Gastroesophageal sphincter (tissue), 4 donors: ENCODE measurements at regions not wholly inside any gene's neighbourhood (a gene's known extent, or its start where the extent isn't known, plus 50 kb on each side); places are given as distances from the start of the nearest gene placed in this dataset.

Experiments
- ATAC-seq: fragments of 150-250 bp; one replicate; pipeline ENCODE4 v1.9.1; 2016; ENCODE audit warnings: mild to moderate bottlenecking, moderate library complexity
- H3K27ac ChIP-seq, 4 donors: fragments of 200-600 bp; sonication (generic) in 3 of 4; 1 replicate in 3 of 4; 2 replicates in 1 of 4; pipeline ENCODE4 v1.5.1; 2016 to 2019
- H3K27me3 ChIP-seq: fragments of 200-600 bp; sonication (generic); one replicate; pipeline ENCODE4 v1.5.1; 2019
- H3K36me3 ChIP-seq, 2 donors: fragments of 200-600 bp; sonication (generic); one replicate each; pipeline ENCODE4 v1.5.1; 2019; ENCODE audit warnings: control low read depth in 1 of 2
- H3K4me1 ChIP-seq, 3 donors: fragments of 200-600 bp; sonication (generic); 1 replicate in 2 of 3; 2 replicates in 1 of 3; pipeline ENCODE4 v1.5.1; 2016 to 2019; ENCODE audit warnings: control low read depth in 2 of 3
- H3K4me3 ChIP-seq, 2 donors: fragments of 200-600 bp; sonication (generic); one replicate each; pipeline ENCODE4 v1.5.1; 2019; ENCODE audit warnings: mild to moderate bottlenecking in 1 of 2, moderate library complexity in 1 of 2
- H3K9me3 ChIP-seq, 3 donors: fragments of 200-600 bp; sonication (generic); one replicate each; pipeline ENCODE4 v1.5.1; 2017 to 2019; ENCODE audit warnings: control low read depth in 2 of 3
- CTCF ChIP-seq, 4 experiments: fragments of 200-600 bp in 2 of 4; fragments of 450-650 bp in 2 of 4; sonication (generic) in 1 of 4; IDR thresholded peaks; one replicate each; pipeline ENCODE4 v1.5.1; 2017 to 2019; ENCODE audit warnings: antibody characterized with exemption in 4 of 4, mild to moderate bottlenecking in 2 of 4, moderate library complexity in 2 of 4
- EP300 ChIP-seq: sonication (generic); formaldehyde crosslinking; IDR thresholded peaks from one replicate; pipeline ENCODE4 v1.6.1; 2017; ENCODE audit warnings: antibody characterized with exemption, mild to moderate bottlenecking
- POLR2A ChIP-seq, 2 donors: fragments of 450-650 bp; IDR thresholded peaks; one replicate each; pipeline ENCODE4 v1.6.1; 2017; ENCODE audit warnings: antibody characterized with exemption in 2 of 2, mild to moderate bottlenecking in 2 of 2, moderate library complexity in 1 of 2
- POLR2AphosphoS5 ChIP-seq: sonication (generic); formaldehyde crosslinking; IDR thresholded peaks from one replicate; pipeline ENCODE4 v1.6.1; 2017; ENCODE audit warnings: antibody characterized with exemption
- WGBS, 2 donors: methylation state at CpG; one replicate each; pipeline ENCODE4 v1.1.5; 2018; ENCODE audit warnings: low coverage in 1 of 2; 5-methylcytosine and 5-hydroxymethylcytosine counted together

GRCh38 chr9:78777747-78778146, 480.8 kb downstream of the PSAT1 start:
- H3K4me3 ChIP-seq = no peak overlapping the region
- no peak overlapping the region for H3K27ac ChIP-seq
- TF ChIP-seq CTCF (IDR thresholded peaks at IDR 0.05) (no peak), POLR2A (IDR thresholded peaks at IDR 0.05) (no peak), POLR2AphosphoS5 (no peak), EP300 (no peak)

GRCh38 chr9:78778318-78778717, 481.4 kb downstream of the PSAT1 start:
- Histone ChIP-seq H3K9me3 (no peaks in the 10 kb centered on the region), H3K4me1 (no peaks in the 10 kb centered on the region), H3K27ac (no peak overlapping the region), H3K27me3 (no peaks in the 10 kb centered on the region), H3K4me3 (no peak overlapping the region), H3K36me3 (no peaks in the 10 kb centered on the region)
- ATAC-seq = no peak
- TF ChIP-seq POLR2AphosphoS5 = no peak
- no peak for TF ChIP-seq EP300
- TF ChIP-seq CTCF (IDR thresholded peaks at IDR 0.05) = no peak
- no peak for TF ChIP-seq POLR2A (IDR thresholded peaks at IDR 0.05)
- 67 to 73% methylated on average over 3 of the region's 3 CpGs for WGBS, 2 donors

More at GRCh38 chr9:78777747-78778146, 480.8 kb downstream of the PSAT1 start:
- no peak for ATAC-seq
- Histone ChIP-seq H3K9me3 (no peaks in the 10 kb centered on the region), H3K4me1 (no peaks in the 10 kb centered on the region), H3K27me3 (no peaks in the 10 kb centered on the region), H3K36me3 (no peaks in the 10 kb centered on the region)
- 83 to 89% methylated on average over 2 to 3 of the region's 4 CpGs for WGBS, 2 donors

- Histone ChIP-seq H3K9me3 (no peaks in the 10 kb centered on the region), H3K4me3 (no peak overlapping the region), H3K27me3 (no peaks in the 10 kb centered on the region), H3K4me1 (no peaks in the 10 kb centered on the region), H3K36me3 (no peaks in the 10 kb centered on the region), H3K27ac (no peak overlapping the region)
- ATAC-seq = no peak
- TF ChIP-seq POLR2A (IDR thresholded peaks at IDR 0.05) = no peak
- no peak for TF ChIP-seq EP300
- TF ChIP-seq POLR2AphosphoS5 = no peak
- no peak for TF ChIP-seq CTCF (IDR thresholded peaks at IDR 0.05)
- WGBS, 2 donors = 35 to 60% methylated on average over 2 to 4 of the region's 4 CpGs
These were observed 482.0 kb downstream of the PSAT1 start for GRCh38 chr9:78778861-78779374.

GRCh38 chr9:78781681-78782080, 484.8 kb downstream of the PSAT1 start:
- TF ChIP-seq EP300 (no peak), POLR2AphosphoS5 (no peak), CTCF (IDR thresholded peaks at IDR 0.05) (no peak), POLR2A (IDR thresholded peaks at IDR 0.05) (no peak)
- ATAC-seq = no peak
- no peak overlapping the region for H3K27ac ChIP-seq
- no peaks in the 10 kb centered on the region for H3K4me1 ChIP-seq
- 90 to 97% methylated on average over 2 to 4 of the region's 4 CpGs for WGBS, 2 donors
- no peak overlapping the region for H3K4me3 ChIP-seq
- no peaks in the 10 kb centered on the region for H3K9me3 ChIP-seq
- H3K27me3 ChIP-seq = no peaks in the 10 kb centered on the region
- H3K36me3 ChIP-seq = no peaks in the 10 kb centered on the region

GRCh38 chr9:78782234-78782633, 485.3 kb downstream of the PSAT1 start:
- 71 to 100% methylated on average over 1 to 3 of the region's 3 CpGs for WGBS, 2 donors
- H3K27ac ChIP-seq = no peak overlapping the region

More at GRCh38 chr9:78782234-78782633, 485.3 kb downstream of the PSAT1 start:
- no peak for ATAC-seq
- Histone ChIP-seq H3K36me3 (no peaks in the 10 kb centered on the region), H3K27me3 (no peaks in the 10 kb centered on the region), H3K4me1 (no peaks in the 10 kb centered on the region), H3K4me3 (no peak overlapping the region), H3K9me3 (no peaks in the 10 kb centered on the region)
- TF ChIP-seq CTCF (IDR thresholded peaks at IDR 0.05) = no peak
- TF ChIP-seq EP300 = no peak
- no peak for TF ChIP-seq POLR2A (IDR thresholded peaks at IDR 0.05)
- TF ChIP-seq POLR2AphosphoS5 = no peak
